GM19043 (cell line): ENCODE measurements at regions not wholly inside any gene's neighbourhood (a gene's known extent, or its start where the extent isn't known, plus 50 kb on each side); places are given as distances from the start of the nearest gene placed in this dataset.

Experiments
- ATAC-seq: cut with Tn5 transposase; IDR thresholded peaks from one replicate; pipeline ENCODE4 v1.9.1; 2021; ENCODE audit warnings: low read depth; ENCODE audit not compliant: unreplicated experiment

- ATAC-seq, result no peak
Observed at GRCh38 chr12:115118177-115118724, 434.3 kb upstream of the TBX3 start.

GRCh38 chr12:115114140-115114539, 430.2 kb upstream of the TBX3 start:
- no peak for ATAC-seq

- ATAC-seq, result no peak
Observed at GRCh38 chr12:115109863-115110262, 425.9 kb upstream of the TBX3 start.

GRCh38 chr12:115108129-115109100, 424.4 kb upstream of the TBX3 start:
- ATAC-seq, result no peak

GRCh38 chr12:115103884-115104883, 420.2 kb upstream of the TBX3 start:
- ATAC-seq, result no peak

GRCh38 chr12:115102450-115102849, 418.5 kb upstream of the TBX3 start:
- no peak for ATAC-seq

- no peak for ATAC-seq
Observed at GRCh38 chr12:115101520-115101919, 417.5 kb upstream of the TBX3 start.

GRCh38 chr12:115097416-115097815, 413.4 kb upstream of the TBX3 start:
- ATAC-seq, result no peak

GRCh38 chr12:115096588-115097397, 412.8 kb upstream of the TBX3 start:
- no peak for ATAC-seq

- ATAC-seq, result no peak
Observed at GRCh38 chr12:115095073-115095748, 411.2 kb upstream of the TBX3 start.

- ATAC-seq, result no peak
Observed at GRCh38 chr12:115094163-115094816, 410.3 kb upstream of the TBX3 start.

- no peak for ATAC-seq
Observed at GRCh38 chr12:115093261-115093660, 409.3 kb upstream of the TBX3 start.

GRCh38 chr12:115090783-115091182, 406.8 kb upstream of the TBX3 start:
- ATAC-seq, result no peak

- ATAC-seq, result no peak
Observed at GRCh38 chr12:115088995-115089841, 405.2 kb upstream of the TBX3 start.

- no peak for ATAC-seq
Observed at GRCh38 chr12:115088328-115088994, 404.5 kb upstream of the TBX3 start.

- ATAC-seq, result no peak
Observed at GRCh38 chr12:115085594-115085993, 401.6 kb upstream of the TBX3 start.

- ATAC-seq, result no peak
Observed at GRCh38 chr12:115079760-115080159, 395.8 kb upstream of the TBX3 start.
